KMS-11 (cell line): ENCODE measurements at regions not wholly inside any gene's neighbourhood (a gene's known extent, or its start where the extent isn't known, plus 50 kb on each side); places are given as distances from the start of the nearest gene placed in this dataset.

Experiments used
- H2AFZ ChIP-seq: fragments of 200-600 bp; sonication (generic); 2 replicates; pipeline ENCODE4 v1.6.1; 2016; ENCODE audit warnings: antibody characterized with exemption, mixed run types, low read depth
- H3K27ac ChIP-seq: fragments of 200-600 bp; sonication (generic); 2 replicates; pipeline ENCODE4 v1.6.1; 2016; ENCODE audit warnings: mild to moderate bottlenecking, mixed run types
- H3K27me3 ChIP-seq: fragments of 200-600 bp; sonication (generic); 2 replicates; pipeline ENCODE4 v1.6.1; 2017; ENCODE audit warnings: mild to moderate bottlenecking, low read depth, mixed run types, moderate library complexity; ENCODE audit not compliant: insufficient read depth
- H3K36me3 ChIP-seq: fragments of 200-600 bp; sonication (generic); 2 replicates; pipeline ENCODE4 v1.6.1; 2017; ENCODE audit warnings: mild to moderate bottlenecking, mixed run types; ENCODE audit not compliant: insufficient read depth
- H3K4me1 ChIP-seq: fragments of 200-600 bp; sonication (generic); 2 replicates; pipeline ENCODE4 v1.6.1; 2016; ENCODE audit warnings: mild to moderate bottlenecking, low read depth, mixed run types; ENCODE audit not compliant: poor library complexity, severe bottlenecking
- H3K4me2 ChIP-seq: fragments of 200-600 bp; sonication (generic); 2 replicates; pipeline ENCODE4 v1.7.0; 2016; ENCODE audit warnings: mild to moderate bottlenecking, mixed run types
- H3K4me3 ChIP-seq: fragments of 200-600 bp; sonication (generic); IDR thresholded peaks from 2 replicates; pipeline ENCODE4 v1.6.1; 2017; ENCODE audit warnings: low read depth, low read length, mixed read lengths; ENCODE audit not compliant: insufficient read depth
- H3K79me2 ChIP-seq: fragments of 200-600 bp; sonication (generic); 2 replicates; pipeline ENCODE4 v1.6.1; 2016; ENCODE audit warnings: low read depth, mixed run types; ENCODE audit not compliant: insufficient read depth
- H3K9ac ChIP-seq: fragments of 200-600 bp; sonication (generic); 2 replicates; pipeline ENCODE4 v1.6.1; 2016; ENCODE audit warnings: mild to moderate bottlenecking, mixed run types
- H4K20me1 ChIP-seq: fragments of 200-600 bp; sonication (generic); 2 replicates; pipeline ENCODE4 v1.6.1; 2016; ENCODE audit warnings: mild to moderate bottlenecking, mixed run types; ENCODE audit not compliant: insufficient read depth
- CTCF ChIP-seq: fragments of 200-600 bp; sonication (generic); conservative IDR thresholded peaks from 2 replicates; pipeline ENCODE4 v1.6.1; 2017; ENCODE audit warnings: low read depth, mild to moderate bottlenecking, antibody characterized with exemption, low read length, moderate library complexity, mixed read lengths

DNA sequence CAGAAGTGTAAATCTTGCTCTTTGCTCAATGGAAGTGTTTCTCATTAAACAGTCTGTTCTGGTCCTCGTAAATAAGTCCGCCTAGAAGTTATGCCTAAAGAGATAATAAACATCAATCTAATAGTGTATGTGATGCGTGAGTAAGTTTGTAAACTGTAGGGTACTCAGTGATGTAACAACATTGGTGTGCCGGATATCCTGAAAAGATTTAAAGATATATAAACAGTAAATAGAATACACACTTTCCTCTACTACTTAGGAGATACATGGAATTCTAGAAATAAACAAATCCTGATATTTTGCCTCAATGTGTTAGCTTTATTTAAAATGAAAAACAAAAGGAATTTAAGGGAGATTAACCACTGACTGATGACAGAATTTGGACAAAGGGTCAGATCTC, 123.5 kb downstream of the AHR start:
- no peak overlapping the region for H3K9ac ChIP-seq
- H3K27me3 ChIP-seq: no peaks in the 10 kb centered on the region
- H3K4me3 ChIP-seq: no peak overlapping the region
- H3K36me3 ChIP-seq: no peaks in the 10 kb centered on the region
- H3K4me1 ChIP-seq: peaks cover 7% of the 10 kb centered on the region
- H3K27ac ChIP-seq: no peak overlapping the region
- no peak overlapping the region for H2AFZ ChIP-seq
- no peak overlapping the region for H3K4me2 ChIP-seq
- H4K20me1 ChIP-seq: no peaks in the 10 kb centered on the region
- TF ChIP-seq CTCF: no peak
- no peaks in the 10 kb centered on the region for H3K79me2 ChIP-seq

DNA sequence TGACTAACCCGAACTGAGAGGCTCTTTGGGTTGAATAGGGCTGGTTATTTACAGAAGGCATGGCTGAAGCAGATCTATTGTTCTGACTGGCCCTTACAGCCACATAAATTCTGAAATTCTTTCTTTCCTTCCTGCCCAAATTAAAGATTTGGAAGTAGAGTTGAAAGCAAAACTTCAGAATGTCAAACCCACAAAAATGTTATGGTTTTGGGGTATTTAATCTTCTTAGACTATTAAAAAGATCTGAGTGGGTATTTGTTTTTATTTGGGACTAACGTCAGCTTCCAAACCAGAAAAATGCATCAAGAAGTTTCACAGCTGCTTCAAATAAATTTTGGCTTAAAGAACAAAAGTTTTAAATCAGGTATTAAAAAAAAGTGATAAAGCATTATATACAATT, 124.5 kb downstream of the AHR start:
- Histone ChIP-seq H3K36me3 (no peaks in the 10 kb centered on the region), H3K27ac (no peak overlapping the region), H2AFZ (no peak overlapping the region), H3K9ac (no peak overlapping the region), H3K79me2 (no peaks in the 10 kb centered on the region), H3K27me3 (no peaks in the 10 kb centered on the region), H4K20me1 (no peaks in the 10 kb centered on the region), H3K4me2 (peak overlapping the region; percentile 23; the same call in 1 of the 2 replicates), H3K4me3 (no peak overlapping the region), H3K4me1 (peaks cover 7% of the 10 kb centered on the region)
- no peak for TF ChIP-seq CTCF

DNA sequence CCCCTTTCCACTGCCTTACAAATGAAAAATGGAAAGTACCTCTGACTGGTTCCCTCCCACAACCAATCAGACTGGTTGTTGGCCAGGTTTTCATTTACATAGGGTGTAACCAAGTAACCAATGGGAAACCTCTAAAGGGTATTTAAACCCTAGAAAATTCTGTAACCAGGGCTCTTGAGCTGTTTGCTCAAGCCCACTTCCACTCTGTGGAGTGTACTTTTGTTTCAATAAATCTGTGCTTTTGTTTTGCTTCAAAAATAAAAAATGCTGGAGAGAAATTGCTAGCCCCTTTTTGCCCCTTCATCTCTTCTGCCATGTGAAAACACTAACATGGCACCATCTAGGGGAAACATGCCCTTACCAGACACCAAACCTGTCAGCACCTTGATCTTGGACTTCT, 129.5 kb downstream of the AHR start:
- Histone ChIP-seq H3K4me1 (peaks cover 3% of the 10 kb centered on the region), H3K36me3 (no peaks in the 10 kb centered on the region), H3K9ac (no peak overlapping the region), H2AFZ (no peak overlapping the region), H3K27ac (no peak overlapping the region), H4K20me1 (no peaks in the 10 kb centered on the region), H3K27me3 (no peaks in the 10 kb centered on the region), H3K79me2 (no peaks in the 10 kb centered on the region), H3K4me2 (no peak overlapping the region), H3K4me3 (no peak overlapping the region)
- TF ChIP-seq CTCF: no peak

DNA sequence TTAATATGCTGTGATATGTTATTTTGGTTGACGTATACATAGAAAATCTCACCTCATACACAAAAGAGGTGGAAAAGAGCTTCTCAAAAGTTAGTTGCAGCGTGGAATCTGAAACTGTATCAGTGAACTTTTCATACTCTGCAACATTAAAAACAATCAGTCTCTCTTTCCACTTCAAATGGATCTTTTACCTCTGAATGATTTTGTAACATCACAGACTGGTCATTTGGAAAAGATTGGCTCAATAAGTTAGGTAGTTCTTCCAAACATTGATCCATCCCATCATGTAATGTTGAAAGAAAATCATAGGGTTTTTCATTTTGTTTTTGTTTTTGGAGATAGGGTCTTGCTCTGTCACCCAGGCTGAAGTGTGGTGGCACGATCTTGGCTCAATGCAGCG, 131.1 kb downstream of the AHR start:
- Histone ChIP-seq H3K36me3 (no peaks in the 10 kb centered on the region), H2AFZ (no peak overlapping the region), H3K9ac (no peak overlapping the region), H3K4me2 (no peak overlapping the region), H4K20me1 (no peaks in the 10 kb centered on the region), H3K27me3 (no peaks in the 10 kb centered on the region), H3K4me3 (no peak overlapping the region), H3K4me1 (no peaks in the 10 kb centered on the region), H3K27ac (no peak overlapping the region), H3K79me2 (no peaks in the 10 kb centered on the region)
- no peak for TF ChIP-seq CTCF

GRCh38 chr7:17432793-17433192, 134.3 kb downstream of the AHR start:
- no peak overlapping the region for H3K27ac ChIP-seq
- no peaks in the 10 kb centered on the region for H4K20me1 ChIP-seq
- H2AFZ ChIP-seq: no peak overlapping the region
- no peaks in the 10 kb centered on the region for H3K79me2 ChIP-seq
- H3K4me2 ChIP-seq: no peak overlapping the region
- no peaks in the 10 kb centered on the region for H3K27me3 ChIP-seq
- no peak overlapping the region for H3K9ac ChIP-seq
- no peaks in the 10 kb centered on the region for H3K4me1 ChIP-seq
- no peaks in the 10 kb centered on the region for H3K36me3 ChIP-seq
- H3K4me3 ChIP-seq: no peak overlapping the region
- TF ChIP-seq CTCF: no peak
